ENCODE measurements at regions not wholly inside any gene's neighbourhood (a gene's known extent, or its start where the extent isn't known, plus 50 kb on each side); places are given as distances from the start of the nearest gene placed in this dataset.

DNA sequence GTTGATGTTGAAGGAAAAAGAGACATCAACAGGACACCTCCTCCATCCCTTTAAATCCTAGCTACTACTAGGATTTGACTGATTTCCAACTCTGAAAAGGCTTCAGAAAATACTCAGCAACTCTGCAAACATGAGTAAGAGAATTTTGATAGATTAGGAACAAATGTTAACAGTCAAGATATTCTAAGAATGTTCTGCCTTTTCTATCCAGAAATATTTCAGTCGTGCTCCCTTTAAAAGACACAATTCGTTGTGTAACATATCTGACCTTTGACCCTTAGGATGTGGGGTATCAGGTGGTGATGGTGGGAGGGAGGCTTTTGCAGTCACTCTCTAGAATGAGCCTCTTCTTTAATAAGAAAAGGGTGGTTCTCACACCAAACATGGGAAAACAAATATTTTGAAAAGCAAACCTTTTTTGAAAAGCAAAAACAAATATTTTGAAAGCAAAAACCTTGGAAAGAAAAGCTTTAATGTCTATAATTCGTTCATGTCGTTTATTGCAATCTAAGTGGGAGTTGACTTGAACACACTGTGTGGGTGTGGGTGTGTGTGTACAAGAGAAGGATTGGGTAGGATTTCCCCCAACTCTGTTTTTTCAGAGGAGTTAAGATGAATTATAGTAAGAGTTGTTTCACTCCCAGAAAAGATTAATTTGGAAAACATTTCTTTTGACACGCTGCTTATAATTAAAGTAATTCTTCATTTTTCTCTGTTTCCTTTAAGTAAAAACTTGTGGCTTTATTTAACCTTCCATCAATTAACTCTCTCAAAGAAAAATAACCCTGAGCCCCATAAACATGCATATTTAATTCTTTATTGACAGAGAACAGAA is 152.8 kb downstream of the TMEM167A start:
- TF ChIP-seq, protein P1, sequence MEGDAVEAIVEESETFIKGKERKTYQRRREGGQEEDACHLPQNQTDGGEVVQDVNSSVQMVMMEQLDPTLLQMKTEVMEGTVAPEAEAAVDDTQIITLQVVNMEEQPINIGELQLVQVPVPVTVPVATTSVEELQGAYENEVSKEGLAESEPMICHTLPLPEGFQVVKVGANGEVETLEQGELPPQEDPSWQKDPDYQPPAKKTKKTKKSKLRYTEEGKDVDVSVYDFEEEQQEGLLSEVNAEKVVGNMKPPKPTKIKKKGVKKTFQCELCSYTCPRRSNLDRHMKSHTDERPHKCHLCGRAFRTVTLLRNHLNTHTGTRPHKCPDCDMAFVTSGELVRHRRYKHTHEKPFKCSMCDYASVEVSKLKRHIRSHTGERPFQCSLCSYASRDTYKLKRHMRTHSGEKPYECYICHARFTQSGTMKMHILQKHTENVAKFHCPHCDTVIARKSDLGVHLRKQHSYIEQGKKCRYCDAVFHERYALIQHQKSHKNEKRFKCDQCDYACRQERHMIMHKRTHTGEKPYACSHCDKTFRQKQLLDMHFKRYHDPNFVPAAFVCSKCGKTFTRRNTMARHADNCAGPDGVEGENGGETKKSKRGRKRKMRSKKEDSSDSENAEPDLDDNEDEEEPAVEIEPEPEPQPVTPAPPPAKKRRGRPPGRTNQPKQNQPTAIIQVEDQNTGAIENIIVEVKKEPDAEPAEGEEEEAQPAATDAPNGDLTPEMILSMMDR (IDR thresholded peaks at IDR 0.05; ENCODE audit: low read depth, low read length) = no peak
- H3K27ac ChIP-seq = no peak overlapping the region
- DNase-seq = no peak
- H3K27me3 ChIP-seq (ENCODE audit: insufficient read depth, low read depth, severe bottlenecking) = no peaks in the 10 kb centered on the region
- H3K4me3 ChIP-seq (ENCODE audit: low read depth, low read length) = no peak overlapping the region
- H3K9me3 ChIP-seq (ENCODE audit: severe bottlenecking) = no peaks in the 10 kb centered on the region
- no peaks in the 10 kb centered on the region for H3K36me3 ChIP-seq

DNA sequence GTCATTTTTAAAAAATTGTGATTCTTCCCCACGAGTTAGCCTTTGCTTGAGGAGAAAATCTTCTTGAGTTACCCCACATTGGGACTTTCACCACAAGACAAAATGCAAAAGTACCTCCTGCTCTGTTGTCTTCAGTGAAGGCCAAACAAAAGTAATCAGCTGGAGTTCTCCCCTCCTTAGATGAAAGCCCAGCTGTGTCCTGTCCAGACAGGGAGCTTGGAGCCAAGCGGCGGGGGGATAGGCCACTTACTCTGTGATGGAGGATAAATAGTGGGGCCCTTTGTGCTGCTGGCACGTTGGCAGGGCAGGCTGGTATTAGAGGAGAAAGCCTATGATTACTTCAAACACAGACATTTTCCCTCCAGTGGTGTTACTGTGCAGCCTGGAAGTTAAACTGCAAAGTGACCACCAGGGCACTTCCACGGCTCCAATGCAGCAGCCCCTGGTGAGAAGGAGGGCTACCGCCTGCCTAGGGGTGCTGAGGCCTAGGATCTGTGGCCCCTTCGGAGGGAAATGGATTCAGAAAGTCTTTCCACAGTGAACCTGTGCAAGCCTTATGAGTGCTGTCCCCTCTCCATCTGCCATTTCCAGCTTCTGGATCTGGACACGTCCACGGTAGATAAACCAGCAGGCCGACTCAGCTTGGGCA is 155.0 kb downstream of the TMEM167A start:
- Histone ChIP-seq H3K36me3 (no peaks in the 10 kb centered on the region), H3K9me3 (ENCODE audit: severe bottlenecking) (no peaks in the 10 kb centered on the region), H3K4me3 (ENCODE audit: low read depth, low read length) (no peak overlapping the region), H3K27ac (no peak overlapping the region), H3K27me3 (ENCODE audit: insufficient read depth, low read depth, severe bottlenecking) (no peaks in the 10 kb centered on the region)
- DNase-seq = no peak
- TF ChIP-seq, protein P1 (IDR thresholded peaks at IDR 0.05; ENCODE audit: low read depth, low read length) = no peak

DNA sequence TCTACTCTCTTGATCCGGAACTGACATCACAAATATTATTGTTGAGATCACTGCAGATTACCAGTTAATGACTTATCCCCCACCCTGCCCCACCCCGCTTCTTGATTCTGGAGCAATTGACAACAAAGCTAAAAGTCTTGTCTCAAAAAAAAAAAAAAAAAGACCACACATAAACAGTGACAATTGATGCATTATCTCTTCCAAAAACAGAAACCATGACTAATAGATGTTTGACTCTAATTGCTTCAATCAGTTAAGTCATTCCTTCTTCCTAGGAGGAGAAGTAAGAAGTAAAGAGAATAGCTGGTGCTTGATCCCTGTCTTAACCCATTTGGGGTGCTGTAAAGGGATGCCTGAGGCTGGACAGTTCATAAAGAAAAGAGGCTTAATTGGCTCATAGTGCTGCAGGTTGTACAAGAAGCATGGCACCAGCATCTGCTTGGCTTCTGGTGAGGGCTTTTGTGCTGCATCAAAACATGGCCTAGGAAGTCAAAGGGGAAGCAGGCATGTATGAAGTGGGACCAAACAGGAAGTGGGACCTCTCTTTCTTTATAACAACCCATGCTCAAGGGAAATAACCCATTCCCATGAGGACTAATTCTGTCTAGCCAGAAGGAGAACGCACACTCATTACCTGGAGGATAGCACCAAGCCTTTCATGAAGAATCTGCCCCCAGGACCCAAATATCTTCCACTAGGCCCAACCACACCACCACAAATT is 158.7 kb downstream of the TMEM167A start:
- TF ChIP-seq, protein P1 (IDR thresholded peaks at IDR 0.05; ENCODE audit: low read depth, low read length) = no peak
- no peaks in the 10 kb centered on the region for H3K27me3 ChIP-seq (ENCODE audit: insufficient read depth, low read depth, severe bottlenecking)
- H3K36me3 ChIP-seq = no peaks in the 10 kb centered on the region
- H3K4me3 ChIP-seq (ENCODE audit: low read depth, low read length) = no peak overlapping the region
- DNase-seq = no peak
- no peaks in the 10 kb centered on the region for H3K9me3 ChIP-seq (ENCODE audit: severe bottlenecking)
- H3K27ac ChIP-seq = no peak overlapping the region

DNA sequence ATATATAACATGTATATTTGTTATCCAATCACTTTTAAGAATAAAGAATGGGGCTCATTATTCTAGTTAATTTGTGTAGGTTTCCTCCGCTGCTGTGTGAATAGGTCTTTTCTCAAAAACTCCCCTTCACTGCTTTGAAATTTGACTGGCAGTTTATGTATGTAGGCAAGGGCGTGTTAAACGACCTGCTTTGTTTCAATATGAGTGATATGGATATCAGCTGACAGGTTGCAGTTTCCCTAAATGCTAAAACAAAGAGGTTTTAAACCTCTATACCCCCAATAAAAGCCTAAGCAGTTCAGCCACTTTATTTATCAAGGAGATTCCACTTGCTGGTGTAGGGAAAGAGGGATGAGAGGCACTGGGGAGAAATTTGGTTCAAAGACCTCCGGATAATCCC is 159.6 kb downstream of the TMEM167A start:
- Histone ChIP-seq H3K9me3 (ENCODE audit: severe bottlenecking) (no peaks in the 10 kb centered on the region), H3K36me3 (no peaks in the 10 kb centered on the region), H3K27me3 (ENCODE audit: insufficient read depth, low read depth, severe bottlenecking) (no peaks in the 10 kb centered on the region), H3K4me3 (ENCODE audit: low read depth, low read length) (no peak overlapping the region), H3K27ac (no peak overlapping the region)
- TF ChIP-seq, protein P1 (IDR thresholded peaks at IDR 0.05; ENCODE audit: low read depth, low read length) = no peak
- DNase-seq = no peak

DNA sequence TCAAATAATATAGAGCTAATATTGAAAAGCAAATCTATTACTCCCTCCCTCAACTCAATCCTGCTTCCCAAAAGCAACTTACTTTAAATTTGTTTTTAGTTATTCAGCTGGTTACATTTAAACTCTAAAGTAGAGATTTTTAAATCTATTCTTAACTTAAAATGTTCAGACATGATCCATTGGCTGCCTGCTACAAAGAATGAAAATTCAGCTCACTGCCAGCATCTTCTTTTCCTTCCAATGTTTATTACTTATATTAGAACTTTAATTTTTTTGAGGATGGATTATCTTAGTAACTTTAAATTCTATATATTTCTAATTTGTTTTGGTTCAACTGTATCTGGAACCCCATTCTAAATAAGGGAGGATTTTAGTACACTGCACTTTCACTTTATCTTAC is 163.2 kb downstream of the TMEM167A start:
- no peak overlapping the region for H3K4me3 ChIP-seq (ENCODE audit: low read depth, low read length)
- no peaks in the 10 kb centered on the region for H3K27me3 ChIP-seq (ENCODE audit: insufficient read depth, low read depth, severe bottlenecking)
- H3K36me3 ChIP-seq = no peaks in the 10 kb centered on the region
- H3K27ac ChIP-seq = no peak overlapping the region
- no peak for DNase-seq
- TF ChIP-seq, protein P1 (IDR thresholded peaks at IDR 0.05; ENCODE audit: low read depth, low read length) = no peak
- no peaks in the 10 kb centered on the region for H3K9me3 ChIP-seq (ENCODE audit: severe bottlenecking)

All from WERI-Rb-1 (cell line).